Gastroesophageal sphincter (tissue), 4 donors: ENCODE measurements at regions not wholly inside any gene's neighbourhood (a gene's known extent, or its start where the extent isn't known, plus 50 kb on each side); places are given as distances from the start of the nearest gene placed in this dataset.

Source experiments
- ATAC-seq: fragments of 150-250 bp; one replicate; pipeline ENCODE4 v1.9.1; 2016; ENCODE audit warnings: mild to moderate bottlenecking, moderate library complexity
- H3K27ac ChIP-seq, 4 donors: fragments of 200-600 bp; sonication (generic) in 3 of 4; 1 replicate in 3 of 4; 2 replicates in 1 of 4; pipeline ENCODE4 v1.5.1; 2016 to 2019
- H3K27me3 ChIP-seq: fragments of 200-600 bp; sonication (generic); one replicate; pipeline ENCODE4 v1.5.1; 2019
- H3K36me3 ChIP-seq, 2 donors: fragments of 200-600 bp; sonication (generic); one replicate each; pipeline ENCODE4 v1.5.1; 2019; ENCODE audit warnings: control low read depth in 1 of 2
- H3K4me1 ChIP-seq, 3 donors: fragments of 200-600 bp; sonication (generic); 1 replicate in 2 of 3; 2 replicates in 1 of 3; pipeline ENCODE4 v1.5.1; 2016 to 2019; ENCODE audit warnings: control low read depth in 2 of 3
- H3K4me3 ChIP-seq, 2 donors: fragments of 200-600 bp; sonication (generic); one replicate each; pipeline ENCODE4 v1.5.1; 2019; ENCODE audit warnings: mild to moderate bottlenecking in 1 of 2, moderate library complexity in 1 of 2
- H3K9me3 ChIP-seq, 3 donors: fragments of 200-600 bp; sonication (generic); one replicate each; pipeline ENCODE4 v1.5.1; 2017 to 2019; ENCODE audit warnings: control low read depth in 2 of 3
- EP300 ChIP-seq: sonication (generic); formaldehyde crosslinking; IDR thresholded peaks from one replicate; pipeline ENCODE4 v1.6.1; 2017; ENCODE audit warnings: antibody characterized with exemption, mild to moderate bottlenecking
- POLR2A ChIP-seq, 2 donors: fragments of 450-650 bp; IDR thresholded peaks; one replicate each; pipeline ENCODE4 v1.6.1; 2017; ENCODE audit warnings: antibody characterized with exemption in 2 of 2, mild to moderate bottlenecking in 2 of 2, moderate library complexity in 1 of 2
- POLR2AphosphoS5 ChIP-seq: sonication (generic); formaldehyde crosslinking; IDR thresholded peaks from one replicate; pipeline ENCODE4 v1.6.1; 2017; ENCODE audit warnings: antibody characterized with exemption
- WGBS, 2 donors: methylation state at CpG; one replicate each; pipeline ENCODE4 v1.1.5; 2018; ENCODE audit warnings: low coverage in 1 of 2; 5-methylcytosine and 5-hydroxymethylcytosine counted together
- TF ChIP-seq, protein P1 (sequence below), 4 experiments: fragments of 200-600 bp in 2 of 4; fragments of 450-650 bp in 2 of 4; sonication (generic) in 1 of 4; IDR thresholded peaks; one replicate each; pipeline ENCODE4 v1.5.1; 2017 to 2019; ENCODE audit warnings: antibody characterized with exemption in 4 of 4, mild to moderate bottlenecking in 2 of 4, moderate library complexity in 2 of 4

DNA sequence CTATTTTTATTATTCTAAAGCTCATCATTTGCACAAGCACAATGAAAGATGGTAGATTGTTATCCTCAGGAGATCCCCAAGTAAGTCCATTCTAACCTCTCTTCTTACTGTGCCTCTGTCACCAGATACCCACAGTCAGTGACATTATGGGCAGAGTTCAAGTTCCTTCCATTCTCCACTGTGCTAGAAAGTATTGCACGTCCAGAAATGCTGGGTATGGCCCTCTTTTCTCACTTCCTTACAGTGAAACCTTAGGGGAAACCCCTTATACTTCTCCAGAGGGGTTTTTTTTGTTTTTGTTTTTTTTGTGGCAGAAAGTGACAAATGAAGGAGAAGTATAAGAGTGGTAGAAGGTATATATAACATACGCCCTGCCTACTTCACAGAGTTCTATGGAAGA lies 102.9 kb downstream of the DIO2 start:
- Histone ChIP-seq H3K27me3 (no peaks in the 10 kb centered on the region), H3K4me1 (no peaks in the 10 kb centered on the region), H3K36me3 (no peaks in the 10 kb centered on the region), H3K4me3 (no peak overlapping the region), H3K9me3 (no peaks in the 10 kb centered on the region), H3K27ac (no peak overlapping the region)
- TF ChIP-seq, protein P1, sequence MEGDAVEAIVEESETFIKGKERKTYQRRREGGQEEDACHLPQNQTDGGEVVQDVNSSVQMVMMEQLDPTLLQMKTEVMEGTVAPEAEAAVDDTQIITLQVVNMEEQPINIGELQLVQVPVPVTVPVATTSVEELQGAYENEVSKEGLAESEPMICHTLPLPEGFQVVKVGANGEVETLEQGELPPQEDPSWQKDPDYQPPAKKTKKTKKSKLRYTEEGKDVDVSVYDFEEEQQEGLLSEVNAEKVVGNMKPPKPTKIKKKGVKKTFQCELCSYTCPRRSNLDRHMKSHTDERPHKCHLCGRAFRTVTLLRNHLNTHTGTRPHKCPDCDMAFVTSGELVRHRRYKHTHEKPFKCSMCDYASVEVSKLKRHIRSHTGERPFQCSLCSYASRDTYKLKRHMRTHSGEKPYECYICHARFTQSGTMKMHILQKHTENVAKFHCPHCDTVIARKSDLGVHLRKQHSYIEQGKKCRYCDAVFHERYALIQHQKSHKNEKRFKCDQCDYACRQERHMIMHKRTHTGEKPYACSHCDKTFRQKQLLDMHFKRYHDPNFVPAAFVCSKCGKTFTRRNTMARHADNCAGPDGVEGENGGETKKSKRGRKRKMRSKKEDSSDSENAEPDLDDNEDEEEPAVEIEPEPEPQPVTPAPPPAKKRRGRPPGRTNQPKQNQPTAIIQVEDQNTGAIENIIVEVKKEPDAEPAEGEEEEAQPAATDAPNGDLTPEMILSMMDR (IDR thresholded peaks at IDR 0.05): no peak
- TF ChIP-seq POLR2A (IDR thresholded peaks at IDR 0.05): no peak
- WGBS, 2 donors: 77 to 83% methylated on average over 2 of the region's 2 CpGs
- ATAC-seq: no peak

DNA sequence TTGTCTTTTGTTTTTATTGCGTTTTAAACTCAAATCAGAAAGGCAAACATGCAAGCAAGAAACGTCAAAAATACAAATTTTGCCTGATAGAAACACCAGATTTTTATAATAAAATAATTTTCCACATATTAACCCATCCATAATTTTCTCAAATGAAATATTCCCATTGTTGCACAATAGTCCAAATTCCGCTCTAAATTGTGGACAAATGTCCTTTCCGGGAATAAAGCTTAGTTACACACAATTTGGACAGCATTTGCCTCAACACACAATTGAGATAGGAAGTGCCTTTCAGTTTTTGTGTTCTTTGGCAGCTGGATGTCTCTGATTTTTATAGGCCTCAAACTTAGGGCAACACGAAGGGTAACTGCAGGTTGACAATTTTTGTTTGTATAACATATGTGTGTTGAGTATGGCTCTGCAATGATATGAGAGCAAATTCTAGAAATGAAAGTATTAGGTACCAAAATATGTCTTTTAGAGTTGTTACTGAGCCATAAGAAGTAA lies 105.8 kb downstream of the DIO2 start:
- WGBS, 2 donors: 59 to 63% methylated on average over 5 of the region's 5 CpGs
- Histone ChIP-seq H3K4me3 (no peak overlapping the region), H3K4me1 (no peaks in the 10 kb centered on the region), H3K9me3 (no peaks in the 10 kb centered on the region), H3K36me3 (no peaks in the 10 kb centered on the region), H3K27ac (no peak overlapping the region), H3K27me3 (no peaks in the 10 kb centered on the region)
- TF ChIP-seq POLR2AphosphoS5 (no peak), POLR2A (IDR thresholded peaks at IDR 0.05) (no peak), EP300 (no peak)
- TF ChIP-seq, protein P1 (IDR thresholded peaks at IDR 0.05): no peak
- ATAC-seq: no peak

DNA sequence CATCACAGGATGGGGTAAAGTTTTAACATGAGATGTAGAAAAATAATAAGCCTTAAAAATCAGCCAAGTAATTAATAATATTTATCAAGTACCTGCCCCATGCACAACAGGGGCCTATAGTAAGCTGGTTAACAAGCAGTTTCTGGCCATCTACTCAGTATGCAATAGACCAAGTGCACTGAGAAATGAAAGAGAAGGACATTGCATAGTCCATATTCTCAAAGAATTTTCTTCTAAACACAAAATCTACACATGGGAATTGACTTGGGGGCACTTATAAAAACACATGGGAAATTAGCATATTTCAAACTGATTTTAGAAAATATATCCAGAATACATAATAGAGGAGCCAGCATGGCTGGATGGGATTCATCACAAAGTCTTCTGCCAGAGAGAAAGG lies 109.5 kb downstream of the DIO2 start:
- TF ChIP-seq POLR2AphosphoS5 (no peak), EP300 (no peak), POLR2A (IDR thresholded peaks at IDR 0.05) (no peak)
- TF ChIP-seq, protein P1 (IDR thresholded peaks at IDR 0.05): no peak
- H3K4me1 ChIP-seq: no peaks in the 10 kb centered on the region
- no peaks in the 10 kb centered on the region for H3K36me3 ChIP-seq
- no peaks in the 10 kb centered on the region for H3K27me3 ChIP-seq
- no peak overlapping the region for H3K4me3 ChIP-seq
- H3K9me3 ChIP-seq: no peaks in the 10 kb centered on the region
- no peak overlapping the region for H3K27ac ChIP-seq
- ATAC-seq: no peak

DNA sequence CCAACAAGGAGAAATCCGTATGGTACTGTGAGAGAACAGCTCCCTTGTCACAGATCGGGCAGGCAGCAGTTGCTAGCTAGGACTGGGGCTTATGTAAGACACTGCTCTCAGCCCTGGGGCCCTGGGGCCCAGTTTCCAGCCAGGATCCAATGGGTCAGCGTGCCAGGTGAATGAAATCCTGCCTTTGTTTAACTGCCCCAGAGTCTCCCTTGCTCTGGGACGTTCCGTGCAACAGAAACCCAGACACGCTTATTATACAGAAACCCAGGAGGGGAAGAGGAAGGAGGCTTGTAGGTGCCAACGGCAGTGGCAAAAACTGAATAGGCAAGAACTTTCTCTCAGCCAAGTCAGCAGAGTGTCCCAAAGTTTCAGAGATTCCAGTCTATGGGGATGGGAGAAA lies 110.6 kb downstream of the DIO2 start:
- Histone ChIP-seq H3K27me3 (no peaks in the 10 kb centered on the region), H3K9me3 (no peaks in the 10 kb centered on the region), H3K36me3 (no peaks in the 10 kb centered on the region), H3K27ac (no peak overlapping the region), H3K4me1 (no peaks in the 10 kb centered on the region), H3K4me3 (no peak overlapping the region)
- no peak for ATAC-seq
- TF ChIP-seq, protein P1 (IDR thresholded peaks at IDR 0.05): no peak
- TF ChIP-seq EP300 (no peak), POLR2AphosphoS5 (no peak), POLR2A (IDR thresholded peaks at IDR 0.05) (no peak)
- WGBS, 2 donors: 70 to 88% methylated on average over 2 to 7 of the region's 7 CpGs

DNA sequence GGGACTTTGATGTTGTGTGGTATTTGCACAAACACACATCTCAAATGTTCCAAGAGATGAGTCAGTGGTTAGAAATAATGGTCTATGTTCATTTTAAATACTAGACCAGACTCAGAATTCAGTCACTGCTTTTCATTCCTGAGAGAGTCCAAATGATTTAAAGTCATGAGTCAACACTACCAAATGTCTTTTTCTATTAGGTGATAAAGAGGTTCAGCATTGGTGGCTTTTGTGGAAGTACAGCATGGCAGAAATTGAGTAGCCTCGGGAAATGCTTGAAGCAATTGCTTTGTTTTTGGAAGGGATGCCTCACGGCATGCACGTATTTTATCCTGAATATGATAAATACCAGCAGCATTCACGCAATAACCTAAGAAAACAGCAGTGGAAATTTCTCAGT lies 115.7 kb downstream of the DIO2 start:
- ATAC-seq: no peak
- no peaks in the 10 kb centered on the region for H3K4me1 ChIP-seq
- H3K27me3 ChIP-seq: no peaks in the 10 kb centered on the region
- 82 to 88% methylated on average over 4 of the region's 4 CpGs for WGBS, 2 donors
- H3K27ac ChIP-seq: no peak overlapping the region
- no peak overlapping the region for H3K4me3 ChIP-seq
- H3K36me3 ChIP-seq: no peaks in the 10 kb centered on the region
- no peaks in the 10 kb centered on the region for H3K9me3 ChIP-seq
- TF ChIP-seq POLR2A (IDR thresholded peaks at IDR 0.05) (no peak), POLR2AphosphoS5 (no peak), EP300 (no peak)
- TF ChIP-seq, protein P1 (IDR thresholded peaks at IDR 0.05): no peak
